WTC11 (cell line): ENCODE measurements at regions not wholly inside any gene's neighbourhood (a gene's known extent, or its start where the extent isn't known, plus 50 kb on each side); places are given as distances from the start of the nearest gene placed in this dataset.

Source experiments
- ATAC-seq: fragments of 200-7000 bp; cut with Tn5 transposase; 2 replicates; pipeline ENCODE4 v1.10.0; 2021; ENCODE audit warnings: mild to moderate bottlenecking, moderate library complexity
- CTCF ChIA-PET: fragments of 300-600 bp; sonication (Branson Sonifier 250); formaldehyde crosslinking; loops from one replicate; lab custom pipeline; 2021; ENCODE audit warnings: antibody characterized with exemption; lab: Charles Lee
- POLR2A ChIA-PET: fragments of 350-600 bp; sonication (Branson Sonifier 250); formaldehyde crosslinking; loops from one replicate; lab custom pipeline; 2021; ENCODE audit warnings: antibody characterized with exemption; lab: Charles Lee
- DNase-seq: peaks from one replicate; pipeline ENCODE4 v3.0.0; 2021; ENCODE audit warnings: low spot score
- H3K27ac Mint-ChIP-seq: 2 replicates; pipeline ENCODE4 v1.8.0; 2021; ENCODE audit warnings: mixed read lengths
- H3K27me3 Mint-ChIP-seq: 2 replicates; pipeline ENCODE4 v1.8.0; 2021; ENCODE audit warnings: low read depth, mild to moderate bottlenecking, moderate library complexity, mixed read lengths
- H3K36me3 Mint-ChIP-seq: 2 replicates; pipeline ENCODE4 v1.8.0; 2021; ENCODE audit warnings: mixed read lengths
- H3K4me1 Mint-ChIP-seq: 2 replicates; pipeline ENCODE4 v1.8.0; 2022; ENCODE audit warnings: mixed read lengths
- H3K4me3 Mint-ChIP-seq: 2 replicates; pipeline ENCODE4 v1.8.0; 2021; ENCODE audit warnings: mild to moderate bottlenecking, moderate library complexity, mixed read lengths
- H3K9me3 Mint-ChIP-seq: 2 replicates; pipeline ENCODE4 v1.8.0; 2021; ENCODE audit warnings: mixed read lengths
- CREM ChIP-seq: sonication (generic); formaldehyde crosslinking; IDR thresholded peaks from 2 replicates; pipeline ENCODE4 v1.8.1; 2022; ENCODE audit warnings: mild to moderate bottlenecking, missing genetic modification reagents, moderate library complexity
- EMX1 ChIP-seq: fragments of 250-450 bp; sonication (Bioruptor Pico); IDR thresholded peaks from 2 replicates; pipeline ENCODE4 v1.8.0; 2021; ENCODE audit warnings: mild to moderate bottlenecking
- NFE2L1 ChIP-seq: sonication (generic); formaldehyde crosslinking; IDR thresholded peaks from 2 replicates; pipeline ENCODE4 v1.8.1; 2023; ENCODE audit warnings: missing genetic modification reagents
- NR2C2 ChIP-seq: sonication (generic); formaldehyde crosslinking; IDR thresholded peaks from 2 replicates; pipeline ENCODE4 v1.8.0; 2022; ENCODE audit warnings: mild to moderate bottlenecking, missing genetic modification reagents
- OVOL2 ChIP-seq: fragments of 250-450 bp; sonication (Bioruptor Pico); IDR thresholded peaks from 2 replicates; pipeline ENCODE4 v1.9.0; 2021; ENCODE audit warnings: mild to moderate bottlenecking, borderline replicate concordance
- SMAD3 ChIP-seq: sonication (generic); formaldehyde crosslinking; IDR thresholded peaks from 2 replicates; pipeline ENCODE4 v1.8.0; 2022; ENCODE audit warnings: missing genetic modification reagents, mild to moderate bottlenecking, borderline replicate concordance
- ZNF232 ChIP-seq: sonication (generic); formaldehyde crosslinking; IDR thresholded peaks from 2 replicates; pipeline ENCODE4 v1.8.0; 2022; ENCODE audit warnings: mild to moderate bottlenecking, missing genetic modification reagents
- TF ChIP-seq, protein P1 (sequence below): fragments of 250-450 bp; sonication (Bioruptor Pico); IDR thresholded peaks from 2 replicates; pipeline ENCODE4 v1.9.0; 2021; ENCODE audit warnings: moderate library complexity, mild to moderate bottlenecking, inconsistent platforms, borderline replicate concordance
- TF ChIP-seq, protein P2 (sequence below): sonication (generic); formaldehyde crosslinking; IDR thresholded peaks from 2 replicates; pipeline ENCODE4 v1.8.1; 2022; ENCODE audit warnings: low read depth, missing genetic modification reagents, borderline replicate concordance
- TF ChIP-seq, protein P3 (sequence below): fragments of 200-600 bp; IDR thresholded peaks from 2 replicates; pipeline ENCODE4 v1.8.0; 2022; ENCODE audit warnings: antibody characterized with exemption
- TF ChIP-seq, protein P4 (sequence below): sonication (generic); formaldehyde crosslinking; conservative IDR thresholded peaks from 2 replicates; pipeline ENCODE4 v1.8.1; 2023; ENCODE audit warnings: mild to moderate bottlenecking, low read depth, missing genetic modification reagents, moderate library complexity
- TF ChIP-seq, protein P5 (sequence below): sonication (generic); formaldehyde crosslinking; IDR thresholded peaks from 2 replicates; pipeline ENCODE4 v1.8.1; 2023; ENCODE audit warnings: mild to moderate bottlenecking, missing genetic modification reagents, borderline replicate concordance

DNA sequence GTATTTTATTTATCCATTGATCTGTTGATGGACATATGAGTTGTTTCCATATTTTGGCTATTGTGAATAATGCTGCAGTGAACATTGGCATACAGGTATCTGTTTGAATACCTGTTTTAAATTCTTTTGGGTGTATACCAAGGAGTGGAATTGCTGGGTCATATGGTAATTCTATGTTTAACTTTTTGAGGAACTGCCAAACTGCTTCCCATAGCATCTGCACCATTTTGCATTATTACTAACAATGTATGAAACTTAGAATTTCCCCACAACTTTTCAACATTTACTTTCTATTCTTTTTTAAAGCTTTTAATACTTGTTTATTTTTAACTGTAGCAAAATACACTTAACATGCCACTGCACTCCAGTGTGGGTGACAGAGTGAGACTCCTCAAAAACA lies 57.0 kb upstream of the MSN start:
- Mint-ChIP-seq H3K4me1 (no peaks in the 10 kb centered on the region), H3K36me3 (no peaks in the 10 kb centered on the region), H3K4me3 (no peak overlapping the region), H3K27me3 (peaks cover 2% of the 10 kb centered on the region; the same call in 1 of the 2 replicates), H3K27ac (no peak overlapping the region), H3K9me3 (no peaks in the 10 kb centered on the region)
- DNase-seq (no peak), ATAC-seq (no peak)
- ChIA-PET POLR2A (no interaction called here), CTCF (no interaction called here)
- TF ChIP-seq SMAD3 (CRISPR knock-in tag) (no peak), NFE2L1 (CRISPR knock-in tag) (no peak), NR2C2 (CRISPR knock-in tag) (no peak)
- TF ChIP-seq, protein P1, sequence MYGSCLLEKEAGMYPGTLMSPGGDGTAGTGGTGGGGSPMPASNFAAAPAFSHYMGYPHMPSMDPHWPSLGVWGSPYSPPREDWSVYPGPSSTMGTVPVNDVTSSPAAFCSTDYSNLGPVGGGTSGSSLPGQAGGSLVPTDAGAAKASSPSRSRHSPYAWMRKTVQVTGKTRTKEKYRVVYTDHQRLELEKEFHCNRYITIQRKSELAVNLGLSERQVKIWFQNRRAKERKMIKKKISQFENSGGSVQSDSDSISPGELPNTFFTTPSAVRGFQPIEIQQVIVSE (CRISPR knock-in tag): no peak
- TF ChIP-seq, protein P2, sequence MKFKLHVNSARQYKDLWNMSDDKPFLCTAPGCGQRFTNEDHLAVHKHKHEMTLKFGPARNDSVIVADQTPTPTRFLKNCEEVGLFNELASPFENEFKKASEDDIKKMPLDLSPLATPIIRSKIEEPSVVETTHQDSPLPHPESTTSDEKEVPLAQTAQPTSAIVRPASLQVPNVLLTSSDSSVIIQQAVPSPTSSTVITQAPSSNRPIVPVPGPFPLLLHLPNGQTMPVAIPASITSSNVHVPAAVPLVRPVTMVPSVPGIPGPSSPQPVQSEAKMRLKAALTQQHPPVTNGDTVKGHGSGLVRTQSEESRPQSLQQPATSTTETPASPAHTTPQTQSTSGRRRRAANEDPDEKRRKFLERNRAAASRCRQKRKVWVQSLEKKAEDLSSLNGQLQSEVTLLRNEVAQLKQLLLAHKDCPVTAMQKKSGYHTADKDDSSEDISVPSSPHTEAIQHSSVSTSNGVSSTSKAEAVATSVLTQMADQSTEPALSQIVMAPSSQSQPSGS (CRISPR knock-in tag): no peak
- TF ChIP-seq, protein P3, sequence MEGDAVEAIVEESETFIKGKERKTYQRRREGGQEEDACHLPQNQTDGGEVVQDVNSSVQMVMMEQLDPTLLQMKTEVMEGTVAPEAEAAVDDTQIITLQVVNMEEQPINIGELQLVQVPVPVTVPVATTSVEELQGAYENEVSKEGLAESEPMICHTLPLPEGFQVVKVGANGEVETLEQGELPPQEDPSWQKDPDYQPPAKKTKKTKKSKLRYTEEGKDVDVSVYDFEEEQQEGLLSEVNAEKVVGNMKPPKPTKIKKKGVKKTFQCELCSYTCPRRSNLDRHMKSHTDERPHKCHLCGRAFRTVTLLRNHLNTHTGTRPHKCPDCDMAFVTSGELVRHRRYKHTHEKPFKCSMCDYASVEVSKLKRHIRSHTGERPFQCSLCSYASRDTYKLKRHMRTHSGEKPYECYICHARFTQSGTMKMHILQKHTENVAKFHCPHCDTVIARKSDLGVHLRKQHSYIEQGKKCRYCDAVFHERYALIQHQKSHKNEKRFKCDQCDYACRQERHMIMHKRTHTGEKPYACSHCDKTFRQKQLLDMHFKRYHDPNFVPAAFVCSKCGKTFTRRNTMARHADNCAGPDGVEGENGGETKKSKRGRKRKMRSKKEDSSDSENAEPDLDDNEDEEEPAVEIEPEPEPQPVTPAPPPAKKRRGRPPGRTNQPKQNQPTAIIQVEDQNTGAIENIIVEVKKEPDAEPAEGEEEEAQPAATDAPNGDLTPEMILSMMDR: no peak

DNA sequence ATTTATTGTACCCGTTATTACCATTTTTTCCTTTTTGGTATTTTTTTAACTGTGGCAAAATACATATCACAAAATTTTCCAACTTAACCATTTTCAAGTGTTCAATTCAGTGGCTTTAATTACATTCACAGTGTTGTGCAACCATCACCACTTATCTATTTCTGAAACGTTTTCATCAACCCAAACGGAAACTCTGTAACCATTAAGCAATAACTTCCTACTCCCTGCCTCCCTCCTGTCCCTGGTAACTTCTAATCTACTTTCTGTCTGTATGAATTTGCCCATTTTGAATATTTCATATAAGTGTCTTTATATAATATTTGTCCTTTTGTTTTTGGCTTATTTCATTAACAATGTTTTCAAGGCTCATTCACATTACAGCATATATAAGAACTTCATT lies 57.4 kb upstream of the MSN start:
- H3K4me1 Mint-ChIP-seq: no peaks in the 10 kb centered on the region
- ChIA-PET POLR2A (no interaction called here), CTCF (no interaction called here)
- DNase-seq (no peak), ATAC-seq (no peak)
- no peak overlapping the region for H3K4me3 Mint-ChIP-seq
- peaks cover 4% of the 10 kb centered on the region; the same call in 1 of the 2 replicates for H3K27me3 Mint-ChIP-seq
- TF ChIP-seq, protein P1 (CRISPR knock-in tag): no peak
- TF ChIP-seq OVOL2 (CRISPR knock-in tag) (no peak), CREM (CRISPR knock-in tag) (no peak), ZNF232 (CRISPR knock-in tag) (no peak), EMX1 (CRISPR knock-in tag) (no peak)
- TF ChIP-seq, protein P4, sequence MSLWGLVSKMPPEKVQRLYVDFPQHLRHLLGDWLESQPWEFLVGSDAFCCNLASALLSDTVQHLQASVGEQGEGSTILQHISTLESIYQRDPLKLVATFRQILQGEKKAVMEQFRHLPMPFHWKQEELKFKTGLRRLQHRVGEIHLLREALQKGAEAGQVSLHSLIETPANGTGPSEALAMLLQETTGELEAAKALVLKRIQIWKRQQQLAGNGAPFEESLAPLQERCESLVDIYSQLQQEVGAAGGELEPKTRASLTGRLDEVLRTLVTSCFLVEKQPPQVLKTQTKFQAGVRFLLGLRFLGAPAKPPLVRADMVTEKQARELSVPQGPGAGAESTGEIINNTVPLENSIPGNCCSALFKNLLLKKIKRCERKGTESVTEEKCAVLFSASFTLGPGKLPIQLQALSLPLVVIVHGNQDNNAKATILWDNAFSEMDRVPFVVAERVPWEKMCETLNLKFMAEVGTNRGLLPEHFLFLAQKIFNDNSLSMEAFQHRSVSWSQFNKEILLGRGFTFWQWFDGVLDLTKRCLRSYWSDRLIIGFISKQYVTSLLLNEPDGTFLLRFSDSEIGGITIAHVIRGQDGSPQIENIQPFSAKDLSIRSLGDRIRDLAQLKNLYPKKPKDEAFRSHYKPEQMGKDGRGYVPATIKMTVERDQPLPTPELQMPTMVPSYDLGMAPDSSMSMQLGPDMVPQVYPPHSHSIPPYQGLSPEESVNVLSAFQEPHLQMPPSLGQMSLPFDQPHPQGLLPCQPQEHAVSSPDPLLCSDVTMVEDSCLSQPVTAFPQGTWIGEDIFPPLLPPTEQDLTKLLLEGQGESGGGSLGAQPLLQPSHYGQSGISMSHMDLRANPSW (CRISPR knock-in tag): no peak
- TF ChIP-seq, protein P5, sequence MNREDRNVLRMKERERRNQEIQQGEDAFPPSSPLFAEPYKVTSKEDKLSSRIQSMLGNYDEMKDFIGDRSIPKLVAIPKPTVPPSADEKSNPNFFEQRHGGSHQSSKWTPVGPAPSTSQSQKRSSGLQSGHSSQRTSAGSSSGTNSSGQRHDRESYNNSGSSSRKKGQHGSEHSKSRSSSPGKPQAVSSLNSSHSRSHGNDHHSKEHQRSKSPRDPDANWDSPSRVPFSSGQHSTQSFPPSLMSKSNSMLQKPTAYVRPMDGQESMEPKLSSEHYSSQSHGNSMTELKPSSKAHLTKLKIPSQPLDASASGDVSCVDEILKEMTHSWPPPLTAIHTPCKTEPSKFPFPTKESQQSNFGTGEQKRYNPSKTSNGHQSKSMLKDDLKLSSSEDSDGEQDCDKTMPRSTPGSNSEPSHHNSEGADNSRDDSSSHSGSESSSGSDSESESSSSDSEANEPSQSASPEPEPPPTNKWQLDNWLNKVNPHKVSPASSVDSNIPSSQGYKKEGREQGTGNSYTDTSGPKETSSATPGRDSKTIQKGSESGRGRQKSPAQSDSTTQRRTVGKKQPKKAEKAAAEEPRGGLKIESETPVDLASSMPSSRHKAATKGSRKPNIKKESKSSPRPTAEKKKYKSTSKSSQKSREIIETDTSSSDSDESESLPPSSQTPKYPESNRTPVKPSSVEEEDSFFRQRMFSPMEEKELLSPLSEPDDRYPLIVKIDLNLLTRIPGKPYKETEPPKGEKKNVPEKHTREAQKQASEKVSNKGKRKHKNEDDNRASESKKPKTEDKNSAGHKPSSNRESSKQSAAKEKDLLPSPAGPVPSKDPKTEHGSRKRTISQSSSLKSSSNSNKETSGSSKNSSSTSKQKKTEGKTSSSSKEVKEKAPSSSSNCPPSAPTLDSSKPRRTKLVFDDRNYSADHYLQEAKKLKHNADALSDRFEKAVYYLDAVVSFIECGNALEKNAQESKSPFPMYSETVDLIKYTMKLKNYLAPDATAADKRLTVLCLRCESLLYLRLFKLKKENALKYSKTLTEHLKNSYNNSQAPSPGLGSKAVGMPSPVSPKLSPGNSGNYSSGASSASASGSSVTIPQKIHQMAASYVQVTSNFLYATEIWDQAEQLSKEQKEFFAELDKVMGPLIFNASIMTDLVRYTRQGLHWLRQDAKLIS (CRISPR knock-in tag): no peak
- no peaks in the 10 kb centered on the region for H3K36me3 Mint-ChIP-seq
- no peak overlapping the region for H3K27ac Mint-ChIP-seq
- H3K9me3 Mint-ChIP-seq: no peaks in the 10 kb centered on the region
